Esophagus muscularis mucosa (tissue), 3 donors: ENCODE measurements at regions not wholly inside any gene's neighbourhood (a gene's known extent, or its start where the extent isn't known, plus 50 kb on each side); places are given as distances from the start of the nearest gene placed in this dataset.

Experiments used
- CTCF ChIP-seq, 3 experiments: fragments of 200-600 bp in 2 of 3; fragments of 450-650 bp in 1 of 3; sonication (generic) in 2 of 3; IDR thresholded peaks; one replicate each; pipeline ENCODE4 v1.5.1; 2017 to 2019; ENCODE audit warnings: antibody characterized with exemption in 3 of 3, mild to moderate bottlenecking in 2 of 3, moderate library complexity in 1 of 3
- POLR2A ChIP-seq: fragments of 450-650 bp; IDR thresholded peaks from one replicate; pipeline ENCODE4 v1.6.1; 2017; ENCODE audit warnings: antibody characterized with exemption, moderate library complexity, mild to moderate bottlenecking, low read depth

GRCh38 chr2:123656590-123656989 is 368.5 kb upstream of the CNTNAP5 start:
- no peak for TF ChIP-seq CTCF (IDR thresholded peaks at IDR 0.05)
- TF ChIP-seq POLR2A, result no peak
